NB4 (cell line): ENCODE measurements at regions not wholly inside any gene's neighbourhood (a gene's known extent, or its start where the extent isn't known, plus 50 kb on each side); places are given as distances from the start of the nearest gene placed in this dataset.

Source experiments
- DNase-seq: peaks from one replicate; pipeline ENCODE4 v3.0.0; 2010; ENCODE audit warnings: low read depth
- H3K4me3 ChIP-seq: one replicate; pipeline ENCODE4 v1.5.1; 2011; ENCODE audit warnings: mild to moderate bottlenecking, low read depth, low read length, moderate library complexity
- MYC ChIP-seq: IDR thresholded peaks from 2 replicates; pipeline ENCODE4 v1.6.1; 2011; ENCODE audit warnings: low read depth, low read length
- POLR2A ChIP-seq: IDR thresholded peaks from 2 replicates; pipeline ENCODE4 v1.6.1; 2011; ENCODE audit warnings: mild to moderate bottlenecking; ENCODE audit not compliant: insufficient read length; ENCODE audit errors: extremely low read depth
- TF ChIP-seq, protein P1 (sequence below): IDR thresholded peaks from one replicate; pipeline ENCODE4 v1.5.1; 2012; ENCODE audit warnings: low read depth, low read length
- TF ChIP-seq, protein P2 (sequence below): IDR thresholded peaks from 2 replicates; pipeline ENCODE4 v1.6.1; 2011; ENCODE audit warnings: low read depth, low read length

DNA sequence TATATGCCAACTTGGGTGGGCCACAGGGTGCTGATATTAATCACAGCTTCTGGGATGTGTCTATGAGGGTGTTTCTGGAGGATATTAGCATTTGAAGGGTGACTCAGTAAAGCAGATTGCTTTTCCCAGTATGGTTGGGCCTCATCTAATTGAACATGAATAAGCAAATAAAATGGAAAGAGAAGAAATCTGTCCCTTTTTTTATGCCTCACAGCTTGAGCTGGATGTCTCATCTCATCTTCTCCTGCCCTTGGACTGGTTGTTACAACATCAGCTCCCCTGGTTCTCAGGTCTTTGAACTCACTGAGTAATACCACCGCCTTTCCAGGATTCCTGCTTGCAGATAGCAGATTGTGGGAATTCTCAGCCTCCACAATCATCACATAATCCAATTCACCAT lies 1149.2 kb downstream of the PCDH18 start:
- TF ChIP-seq, protein P1, sequence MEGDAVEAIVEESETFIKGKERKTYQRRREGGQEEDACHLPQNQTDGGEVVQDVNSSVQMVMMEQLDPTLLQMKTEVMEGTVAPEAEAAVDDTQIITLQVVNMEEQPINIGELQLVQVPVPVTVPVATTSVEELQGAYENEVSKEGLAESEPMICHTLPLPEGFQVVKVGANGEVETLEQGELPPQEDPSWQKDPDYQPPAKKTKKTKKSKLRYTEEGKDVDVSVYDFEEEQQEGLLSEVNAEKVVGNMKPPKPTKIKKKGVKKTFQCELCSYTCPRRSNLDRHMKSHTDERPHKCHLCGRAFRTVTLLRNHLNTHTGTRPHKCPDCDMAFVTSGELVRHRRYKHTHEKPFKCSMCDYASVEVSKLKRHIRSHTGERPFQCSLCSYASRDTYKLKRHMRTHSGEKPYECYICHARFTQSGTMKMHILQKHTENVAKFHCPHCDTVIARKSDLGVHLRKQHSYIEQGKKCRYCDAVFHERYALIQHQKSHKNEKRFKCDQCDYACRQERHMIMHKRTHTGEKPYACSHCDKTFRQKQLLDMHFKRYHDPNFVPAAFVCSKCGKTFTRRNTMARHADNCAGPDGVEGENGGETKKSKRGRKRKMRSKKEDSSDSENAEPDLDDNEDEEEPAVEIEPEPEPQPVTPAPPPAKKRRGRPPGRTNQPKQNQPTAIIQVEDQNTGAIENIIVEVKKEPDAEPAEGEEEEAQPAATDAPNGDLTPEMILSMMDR = no peak
- TF ChIP-seq, protein P2, sequence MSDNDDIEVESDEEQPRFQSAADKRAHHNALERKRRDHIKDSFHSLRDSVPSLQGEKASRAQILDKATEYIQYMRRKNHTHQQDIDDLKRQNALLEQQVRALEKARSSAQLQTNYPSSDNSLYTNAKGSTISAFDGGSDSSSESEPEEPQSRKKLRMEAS = no peak
- TF ChIP-seq MYC = no peak
- no peak overlapping the region for H3K4me3 ChIP-seq
- no peak for DNase-seq

DNA sequence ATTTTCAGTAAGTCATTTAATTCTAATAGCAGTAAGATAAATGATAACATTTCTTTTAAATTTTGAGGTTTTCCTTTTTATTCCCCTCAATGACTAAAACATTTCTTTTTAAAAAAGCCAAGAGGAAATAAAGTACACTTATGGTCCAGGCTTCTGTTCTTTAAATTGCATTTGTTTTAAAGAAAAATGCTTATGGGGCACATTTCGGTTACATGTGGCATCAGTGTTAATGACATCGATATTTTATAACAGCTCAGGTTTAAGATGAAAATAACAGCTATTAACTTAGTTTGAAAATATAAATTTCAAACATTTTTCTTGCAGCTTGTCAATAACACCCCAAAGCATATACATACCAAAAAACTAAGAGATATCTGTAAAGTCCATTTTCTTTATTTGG lies 1161.1 kb downstream of the PCDH18 start:
- TF ChIP-seq POLR2A (no peak), MYC (no peak)
- TF ChIP-seq, protein P1 = no peak
- TF ChIP-seq, protein P2 = no peak
- DNase-seq = no peak
- H3K4me3 ChIP-seq = no peak overlapping the region

DNA sequence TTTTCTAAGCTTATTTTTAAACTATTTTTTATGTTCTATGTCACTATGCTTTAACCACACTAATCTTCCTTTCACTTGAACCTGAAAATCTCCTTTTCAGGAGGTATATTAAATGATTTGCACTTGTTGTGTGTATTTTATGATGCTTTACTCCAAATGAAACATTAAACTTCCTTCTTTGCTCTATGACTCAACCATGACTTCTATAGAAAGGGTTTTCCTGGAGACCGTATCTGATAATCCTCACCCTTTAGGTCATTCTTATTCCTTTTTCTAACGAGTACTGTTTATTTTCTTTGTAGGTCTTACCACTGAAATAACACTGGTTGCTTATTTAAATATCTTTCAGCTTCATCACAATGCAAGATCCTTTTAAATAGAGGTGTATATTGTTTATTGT lies 1163.2 kb downstream of the PCDH18 start:
- no peak for DNase-seq
- no peak overlapping the region for H3K4me3 ChIP-seq
- TF ChIP-seq, protein P1 = no peak
- no peak for TF ChIP-seq MYC
- no peak for TF ChIP-seq POLR2A
- TF ChIP-seq, protein P2 = no peak

DNA sequence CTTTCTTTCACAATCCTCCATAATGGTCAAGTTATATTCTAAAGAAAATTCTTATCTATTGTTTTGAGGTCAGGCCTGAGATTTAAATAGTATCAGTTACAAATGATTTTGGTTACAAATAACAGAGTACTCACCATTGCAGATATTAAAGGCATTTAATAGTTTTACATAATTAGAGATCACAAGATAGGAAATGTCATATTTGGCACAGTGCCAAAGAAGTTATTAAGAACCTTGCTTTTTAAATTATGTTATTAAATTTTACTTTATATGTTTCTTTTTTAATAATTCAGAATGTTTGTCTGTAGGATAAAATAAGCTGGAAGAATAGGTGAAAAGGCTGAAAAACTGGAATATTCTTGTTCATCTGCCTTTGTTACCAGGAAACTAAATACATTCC lies 1174.7 kb downstream of the PCDH18 start:
- no peak for DNase-seq
- TF ChIP-seq, protein P1 = no peak
- TF ChIP-seq, protein P2 = no peak
- H3K4me3 ChIP-seq = no peak overlapping the region

DNA sequence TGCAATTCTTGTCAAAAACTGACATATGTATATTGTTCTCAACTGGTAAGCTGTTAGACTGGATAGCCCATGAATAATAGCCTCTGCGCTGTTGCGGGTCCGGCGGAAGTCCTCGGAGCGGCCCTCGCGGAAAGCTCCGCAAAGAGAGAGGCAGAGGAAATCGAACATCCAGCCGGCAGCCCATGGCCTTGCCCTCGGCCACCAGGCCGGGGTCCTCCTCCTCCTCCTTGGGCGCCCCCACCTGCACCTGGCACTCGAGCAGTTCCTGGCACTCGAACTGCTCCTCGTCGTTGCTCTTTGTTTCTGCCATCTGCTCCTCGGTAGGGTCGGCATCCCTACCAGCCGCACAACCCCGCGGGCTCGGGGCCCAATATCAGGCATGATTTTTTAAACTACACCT lies 1176.3 kb downstream of the PCDH18 start:
- DNase-seq = no peak
- no peak overlapping the region for H3K4me3 ChIP-seq
- TF ChIP-seq, protein P2 = no peak
- TF ChIP-seq POLR2A (no peak), MYC (no peak)
- TF ChIP-seq, protein P1 = no peak

DNA sequence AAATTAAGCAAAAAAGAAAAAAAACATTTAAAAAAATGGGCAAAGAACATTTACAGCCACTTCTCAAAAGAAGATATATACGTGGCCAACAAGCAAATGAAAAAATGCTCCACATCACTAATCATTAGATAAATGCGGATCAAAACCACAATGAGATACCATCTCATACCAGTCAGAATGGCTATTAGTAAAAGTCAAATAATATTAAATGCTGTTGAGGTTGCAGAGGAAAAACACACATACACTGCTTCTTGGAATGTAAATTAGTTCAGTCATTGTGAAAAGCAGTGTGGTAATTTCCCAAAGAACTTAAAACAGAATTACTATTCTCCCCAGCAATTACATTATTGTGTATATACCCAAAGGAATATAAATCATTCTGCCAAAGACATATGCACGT lies 1189.0 kb downstream of the PCDH18 start:
- H3K4me3 ChIP-seq = no peak overlapping the region
- no peak for TF ChIP-seq MYC
- no peak for TF ChIP-seq POLR2A
- TF ChIP-seq, protein P1 = no peak
- TF ChIP-seq, protein P2 = no peak

More for the DNA sequence above, 1189.0 kb downstream of the PCDH18 start:
- DNase-seq = no peak
